HUES48 (cell line): ENCODE measurements at regions not wholly inside any gene's neighbourhood (a gene's known extent, or its start where the extent isn't known, plus 50 kb on each side); places are given as distances from the start of the nearest gene placed in this dataset.

Source experiments
- H3K27ac ChIP-seq: one replicate; pipeline ENCODE4 v1.7.0; 2013; ENCODE audit warnings: low read depth, low read length, inconsistent platforms
- H3K27me3 ChIP-seq: 2 replicates; pipeline ENCODE4 v1.6.1; 2013; ENCODE audit warnings: mild to moderate bottlenecking, low read length; ENCODE audit not compliant: control insufficient read depth, insufficient read depth
- H3K36me3 ChIP-seq: 2 replicates; pipeline ENCODE4 v1.6.1; 2013; ENCODE audit warnings: low read length; ENCODE audit not compliant: control insufficient read depth, insufficient read depth
- H3K4me1 ChIP-seq: 2 replicates; pipeline ENCODE4 v1.6.1; 2013; ENCODE audit warnings: mild to moderate bottlenecking, low read length; ENCODE audit not compliant: control insufficient read depth, insufficient read depth
- H3K4me3 ChIP-seq: 2 replicates; pipeline ENCODE4 v1.5.1; 2013; ENCODE audit warnings: mild to moderate bottlenecking, low read depth, low read length
- H3K9ac ChIP-seq: 2 replicates; pipeline ENCODE4 v1.6.1; 2013; ENCODE audit warnings: mild to moderate bottlenecking, low read depth, low read length, moderate library complexity
- H3K9me3 ChIP-seq: 2 replicates; pipeline ENCODE4 v1.6.1; 2013; ENCODE audit warnings: low read length; ENCODE audit not compliant: control insufficient read depth, insufficient read depth

DNA sequence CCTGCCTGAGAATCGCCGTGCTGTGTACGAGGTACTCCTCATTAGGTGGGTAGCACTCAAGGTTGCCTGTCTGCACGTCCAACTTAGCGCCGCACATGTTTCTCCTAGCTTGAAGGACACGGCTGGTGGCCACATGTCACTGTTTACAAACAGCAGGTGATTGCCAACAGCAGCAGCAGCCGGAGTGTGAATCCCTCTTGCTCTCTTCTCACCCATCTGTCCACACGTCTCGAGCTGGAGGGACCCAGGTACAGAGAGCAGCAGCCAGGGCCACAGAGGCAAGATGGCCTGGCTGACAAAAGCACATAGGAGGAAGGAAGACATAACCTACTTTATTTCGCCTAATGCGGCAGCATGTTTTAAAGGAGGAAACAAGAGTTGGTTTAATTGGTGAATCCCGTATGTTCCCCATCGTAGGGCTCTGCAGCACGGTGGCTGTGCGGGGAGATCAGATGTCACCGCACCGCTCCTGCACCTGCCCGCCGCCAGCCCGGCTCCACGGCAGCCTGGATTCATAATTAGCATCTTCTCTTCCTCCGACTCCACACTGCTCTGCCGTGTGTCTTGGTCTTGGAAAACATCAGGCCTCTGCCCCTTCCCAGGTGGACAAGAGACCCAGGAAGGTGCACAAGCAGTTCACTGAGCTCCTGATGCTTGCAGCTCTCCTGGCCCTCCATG is 201.6 kb upstream of the IRX1 start:
- Histone ChIP-seq H3K9me3 (no peaks in the 10 kb centered on the region), H3K27ac (no peak overlapping the region), H3K4me3 (no peak overlapping the region), H3K27me3 (no peaks in the 10 kb centered on the region), H3K4me1 (peaks cover 11% of the 10 kb centered on the region), H3K36me3 (no peaks in the 10 kb centered on the region), H3K9ac (no peak overlapping the region)

GRCh38 chr5:3393122-3393919 is 202.3 kb upstream of the IRX1 start:
- Histone ChIP-seq H3K27ac (no peak overlapping the region), H3K9me3 (no peaks in the 10 kb centered on the region), H3K4me3 (no peak overlapping the region), H3K36me3 (no peaks in the 10 kb centered on the region), H3K27me3 (no peaks in the 10 kb centered on the region), H3K9ac (no peak overlapping the region), H3K4me1 (peaks cover 11% of the 10 kb centered on the region)

DNA sequence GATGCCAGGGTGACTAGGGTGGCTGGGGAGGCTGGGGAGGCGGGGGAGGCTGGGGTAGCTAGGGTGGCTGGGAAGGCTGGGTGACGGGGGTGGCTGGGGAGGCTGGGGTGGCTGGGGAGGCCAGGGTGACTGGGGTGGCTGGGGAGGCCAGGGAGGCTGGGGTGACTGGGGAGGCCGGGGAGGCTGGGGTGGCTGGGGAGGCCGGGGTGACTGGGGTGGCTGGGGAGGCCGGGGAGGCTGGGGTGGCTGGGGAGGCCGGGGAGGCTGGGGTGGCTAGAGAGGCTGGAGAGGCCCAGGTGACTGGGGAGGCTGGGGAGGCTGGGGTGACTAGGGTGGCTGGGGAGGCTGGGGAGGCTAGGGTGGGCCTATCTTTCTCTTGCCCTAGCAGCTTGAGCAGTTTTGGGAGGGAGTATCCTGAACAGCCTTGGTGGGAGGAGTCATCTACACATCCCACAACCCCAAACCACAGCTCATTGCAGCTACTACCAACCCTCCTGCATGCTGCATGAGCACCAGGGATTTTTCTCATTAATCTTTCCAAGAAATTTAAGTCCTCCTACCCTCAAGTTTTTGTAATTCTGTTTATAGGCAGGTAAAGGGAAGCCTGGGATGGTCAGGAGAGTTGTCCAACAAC is 203.2 kb upstream of the IRX1 start:
- Histone ChIP-seq H3K27ac (no peak overlapping the region), H3K4me3 (no peak overlapping the region)

GRCh38 chr5:3391210-3391609 is 204.4 kb upstream of the IRX1 start:
- no peak overlapping the region for H3K27ac ChIP-seq
- H3K36me3 ChIP-seq: no peaks in the 10 kb centered on the region
- no peaks in the 10 kb centered on the region for H3K9me3 ChIP-seq
- H3K4me3 ChIP-seq: no peak overlapping the region
- H3K9ac ChIP-seq: no peak overlapping the region
- no peaks in the 10 kb centered on the region for H3K27me3 ChIP-seq
- peaks cover 11% of the 10 kb centered on the region for H3K4me1 ChIP-seq

More for the DNA sequence above, 203.2 kb upstream of the IRX1 start:
- Histone ChIP-seq H3K9ac (no peak overlapping the region), H3K27me3 (no peaks in the 10 kb centered on the region), H3K4me1 (peaks cover 11% of the 10 kb centered on the region), H3K36me3 (no peaks in the 10 kb centered on the region), H3K9me3 (no peaks in the 10 kb centered on the region)

DNA sequence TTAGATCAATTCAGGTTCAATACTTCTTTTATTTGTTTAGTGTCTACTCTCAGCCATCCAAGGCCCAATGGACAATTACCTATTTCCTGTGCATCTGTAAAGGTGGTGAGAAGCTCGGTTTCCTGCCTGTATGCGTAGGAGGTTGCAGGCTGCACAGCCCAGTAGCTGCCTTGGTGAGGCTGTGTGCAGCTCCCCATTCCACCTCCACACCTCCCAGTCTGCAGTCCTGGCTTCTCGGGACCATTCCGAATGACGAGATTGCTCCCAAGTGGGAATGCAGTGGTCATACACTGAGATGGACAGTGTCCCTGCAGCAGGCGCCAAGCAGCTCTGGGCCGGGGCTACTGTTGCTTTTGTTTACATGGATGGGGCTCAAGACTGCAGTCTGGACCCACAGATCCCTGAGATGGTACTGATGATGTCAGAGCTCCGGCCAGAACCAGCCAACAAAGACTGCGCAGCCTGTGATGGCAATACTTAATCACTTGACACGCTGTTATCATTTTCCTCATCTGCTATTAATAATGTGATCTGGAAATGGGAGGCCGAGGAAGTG is 206.1 kb upstream of the IRX1 start:
- Histone ChIP-seq H3K4me1 (peaks cover under 1% of the 10 kb centered on the region; the same call in 1 of the 2 replicates), H3K9me3 (no peaks in the 10 kb centered on the region), H3K27ac (no peak overlapping the region), H3K4me3 (no peak overlapping the region), H3K36me3 (no peaks in the 10 kb centered on the region), H3K9ac (no peak overlapping the region), H3K27me3 (no peaks in the 10 kb centered on the region)

- Histone ChIP-seq H3K4me3 (no peak overlapping the region), H3K27me3 (no peaks in the 10 kb centered on the region), H3K27ac (no peak overlapping the region), H3K36me3 (no peaks in the 10 kb centered on the region), H3K9ac (no peak overlapping the region), H3K4me1 (no peaks in the 10 kb centered on the region), H3K9me3 (no peaks in the 10 kb centered on the region)
Observed at GRCh38 chr5:3386637-3387036, 209.0 kb upstream of the IRX1 start.

- no peak overlapping the region for H3K27ac ChIP-seq
- H3K27me3 ChIP-seq: no peaks in the 10 kb centered on the region
- no peak overlapping the region for H3K9ac ChIP-seq
- H3K36me3 ChIP-seq: no peaks in the 10 kb centered on the region
- no peaks in the 10 kb centered on the region for H3K4me1 ChIP-seq
- H3K9me3 ChIP-seq: no peaks in the 10 kb centered on the region
- no peak overlapping the region for H3K4me3 ChIP-seq
Observed at GRCh38 chr5:3385991-3386519, 209.6 kb upstream of the IRX1 start.

DNA sequence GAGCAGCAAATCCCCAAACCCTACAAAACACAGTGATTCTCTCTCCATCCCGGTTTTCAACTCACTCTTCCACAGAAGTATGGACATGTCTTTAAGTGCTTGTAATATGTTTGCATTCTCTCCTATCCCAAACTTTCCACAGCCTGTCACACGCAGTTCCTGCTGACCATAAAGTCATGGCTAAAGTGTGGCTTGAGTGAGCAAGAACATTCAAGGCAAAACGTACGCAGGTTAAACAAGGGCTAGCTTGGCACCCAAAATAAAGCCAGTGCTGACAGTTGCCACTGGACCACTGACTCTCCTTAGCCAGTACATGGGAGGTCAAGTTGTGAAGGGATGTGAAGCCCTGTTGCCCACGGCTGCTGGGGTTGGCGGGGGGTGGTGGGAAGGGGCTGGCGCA is 211.1 kb upstream of the IRX1 start:
- Histone ChIP-seq H3K9ac (no peak overlapping the region), H3K4me1 (no peaks in the 10 kb centered on the region), H3K36me3 (no peaks in the 10 kb centered on the region), H3K4me3 (no peak overlapping the region), H3K27ac (no peak overlapping the region), H3K27me3 (no peaks in the 10 kb centered on the region), H3K9me3 (no peaks in the 10 kb centered on the region)

DNA sequence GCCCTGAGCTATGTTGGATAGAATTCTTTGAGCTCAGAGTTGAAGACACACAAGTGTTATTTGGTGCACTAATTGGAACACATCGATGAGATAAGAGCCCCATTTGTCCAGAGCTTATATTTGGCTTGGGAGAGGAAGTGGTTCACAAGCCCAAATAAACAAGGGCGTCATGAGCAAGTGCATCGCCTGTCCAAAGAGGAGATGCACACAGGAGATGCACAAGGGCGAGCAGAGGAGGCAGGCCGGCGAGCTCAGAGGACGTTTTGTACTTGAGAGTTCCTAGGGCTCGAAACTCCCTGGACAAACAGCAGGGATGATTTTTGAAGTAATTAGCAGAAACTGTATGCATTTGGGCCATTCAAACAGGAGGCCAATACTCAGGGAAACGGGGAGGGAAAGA is 212.8 kb upstream of the IRX1 start:
- no peaks in the 10 kb centered on the region for H3K4me1 ChIP-seq
- no peak overlapping the region for H3K9ac ChIP-seq
- H3K27ac ChIP-seq: no peak overlapping the region
- H3K27me3 ChIP-seq: no peaks in the 10 kb centered on the region
- no peaks in the 10 kb centered on the region for H3K9me3 ChIP-seq
- no peak overlapping the region for H3K4me3 ChIP-seq
- no peaks in the 10 kb centered on the region for H3K36me3 ChIP-seq

DNA sequence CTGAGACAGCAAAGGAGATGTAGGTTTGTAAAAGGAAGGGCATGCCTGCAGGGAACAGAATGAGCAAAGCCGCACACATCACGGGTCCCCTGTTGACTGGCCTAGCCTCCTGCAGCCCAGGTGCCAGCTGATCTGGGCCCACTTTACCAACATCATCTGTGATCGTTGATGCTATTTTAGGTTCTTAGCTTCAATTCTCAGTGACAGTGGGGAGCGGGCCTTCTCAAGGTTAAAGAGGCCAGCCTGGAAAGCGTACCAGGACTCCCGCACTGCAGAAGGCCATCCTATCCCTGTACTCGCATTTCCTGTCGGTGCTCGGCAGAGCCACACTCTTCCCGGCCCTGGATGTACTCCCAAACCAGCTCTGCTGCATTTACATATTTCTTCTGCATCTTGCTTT is 213.5 kb upstream of the IRX1 start:
- H3K4me3 ChIP-seq: no peak overlapping the region
- H3K27ac ChIP-seq: no peak overlapping the region
- no peak overlapping the region for H3K9ac ChIP-seq
- H3K36me3 ChIP-seq: no peaks in the 10 kb centered on the region
- no peaks in the 10 kb centered on the region for H3K9me3 ChIP-seq
- no peaks in the 10 kb centered on the region for H3K27me3 ChIP-seq
- no peaks in the 10 kb centered on the region for H3K4me1 ChIP-seq
